ELF-1 (cell line): ENCODE measurements at regions not wholly inside any gene's neighbourhood (a gene's known extent, or its start where the extent isn't known, plus 50 kb on each side); places are given as distances from the start of the nearest gene placed in this dataset.
A peak's percentile ranks its signal among the peaks of the same experiment; 100 is the strongest.

ENCODE experiments used
- DNase-seq: peaks from one replicate; pipeline ENCODE4 v3.0.0-alpha.2; 2016; ENCODE audit warnings: low read depth, low spot score

- no peak for DNase-seq
Observed at GRCh38 chr10:29026802-29027580, 261.9 kb upstream of the LYZL1 start.

GRCh38 chr10:29028486-29028885 is 260.4 kb upstream of the LYZL1 start:
- DNase-seq: no peak

- DNase-seq: no peak
Observed at GRCh38 chr10:29030900-29031299, 258.0 kb upstream of the LYZL1 start.

- no peak for DNase-seq
Observed at GRCh38 chr10:29032169-29032568, 256.7 kb upstream of the LYZL1 start.

- DNase-seq: no peak
Observed at GRCh38 chr10:29033311-29033940, 255.4 kb upstream of the LYZL1 start.

- DNase-seq: no peak
Observed at GRCh38 chr10:29034592-29034991, 254.3 kb upstream of the LYZL1 start.

- no peak for DNase-seq
Observed at GRCh38 chr10:29035721-29036120, 253.1 kb upstream of the LYZL1 start.

- DNase-seq: no peak
Observed at GRCh38 chr10:29037348-29038113, 251.3 kb upstream of the LYZL1 start.

- DNase-seq: no peak
Observed at GRCh38 chr10:29039091-29039490, 249.8 kb upstream of the LYZL1 start.

GRCh38 chr10:29039677-29040189 is 249.1 kb upstream of the LYZL1 start:
- no peak for DNase-seq

- DNase-seq: no peak
Observed at GRCh38 chr10:29041616-29042015, 247.3 kb upstream of the LYZL1 start.

GRCh38 chr10:29048506-29048905 is 240.4 kb upstream of the LYZL1 start:
- no peak for DNase-seq

- DNase-seq: no peak
Observed at GRCh38 chr10:29050081-29050480, 238.8 kb upstream of the LYZL1 start.

- no peak for DNase-seq
Observed at GRCh38 chr10:29055101-29055500, 233.8 kb upstream of the LYZL1 start.

- no peak for DNase-seq
Observed at GRCh38 chr10:29056729-29057128, 232.1 kb upstream of the LYZL1 start.

- DNase-seq: no peak
Observed at GRCh38 chr10:29057822-29058331, 231.0 kb upstream of the LYZL1 start.

- DNase-seq: no peak
Observed at GRCh38 chr10:29063806-29064644, 224.8 kb upstream of the LYZL1 start.

GRCh38 chr10:29064680-29065079 is 224.2 kb upstream of the LYZL1 start:
- DNase-seq: no peak

GRCh38 chr10:29067161-29067560 is 221.7 kb upstream of the LYZL1 start:
- no peak for DNase-seq

GRCh38 chr10:29067628-29068027 is 221.2 kb upstream of the LYZL1 start:
- no peak for DNase-seq

GRCh38 chr10:29068302-29068701 is 220.6 kb upstream of the LYZL1 start:
- DNase-seq: peak; percentile 25
